Fibroblast of villous mesenchyme (primary cell): ENCODE measurements at regions not wholly inside any gene's neighbourhood (a gene's known extent, or its start where the extent isn't known, plus 50 kb on each side); places are given as distances from the start of the nearest gene placed in this dataset.

Experiments
- DNase-seq: peaks from one replicate; pipeline ENCODE4 v3.0.0-alpha.2; 2010; ENCODE audit warnings: low read depth
- H3K4me3 ChIP-seq: 2 replicates; pipeline ENCODE4 v1.5.1; 2011; ENCODE audit warnings: low read depth, mild to moderate bottlenecking, low read length
- CTCF ChIP-seq: IDR thresholded peaks from 2 replicates; pipeline ENCODE4 v1.5.1; 2012; ENCODE audit warnings: low read depth, mild to moderate bottlenecking, low read length; ENCODE audit not compliant: insufficient read depth

GRCh38 chr12:77299910-77300669, 234.7 kb upstream of the E2F7 start:
- H3K4me3 ChIP-seq: no peak overlapping the region
- TF ChIP-seq CTCF: no peak
- DNase-seq: no peak

DNA sequence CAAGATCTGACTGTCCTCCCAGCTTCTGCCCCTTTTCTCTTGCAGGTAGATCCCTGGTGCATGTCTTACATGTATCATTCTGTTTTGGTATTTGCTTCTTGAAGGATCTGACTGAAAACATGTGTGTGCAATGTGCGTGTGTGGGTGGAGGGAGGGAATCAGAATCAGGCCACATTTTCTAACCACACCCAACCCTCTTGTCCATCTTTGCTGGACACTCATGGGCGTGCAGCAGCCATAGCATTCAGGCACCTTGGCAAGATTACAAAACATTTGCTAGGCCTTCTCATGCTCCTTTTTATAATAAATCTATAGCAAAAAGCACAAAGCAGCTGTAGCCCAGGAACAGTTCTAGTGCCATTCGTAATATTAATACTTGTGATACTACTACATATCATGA, 233.6 kb upstream of the E2F7 start:
- no peak overlapping the region for H3K4me3 ChIP-seq
- DNase-seq: no peak
- no peak for TF ChIP-seq CTCF

DNA sequence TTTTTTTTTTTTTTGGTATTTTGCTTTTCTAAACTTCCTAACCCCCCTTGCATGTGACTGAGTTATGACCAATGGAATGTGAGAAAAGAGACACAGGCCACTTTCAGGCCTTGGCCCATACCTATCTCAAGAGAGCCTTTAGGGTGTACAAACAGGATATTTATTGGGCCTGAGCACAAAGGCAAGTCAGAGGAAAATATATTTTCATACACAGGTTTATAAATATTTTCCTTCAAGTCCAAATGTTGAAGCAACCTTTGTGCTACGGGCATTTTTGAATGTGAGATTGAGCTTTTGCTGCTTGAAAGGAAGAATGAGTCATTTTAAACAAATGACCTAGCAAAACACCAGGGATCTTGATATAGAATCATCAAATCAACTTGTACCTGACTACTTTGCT, 228.6 kb upstream of the E2F7 start:
- TF ChIP-seq CTCF: no peak
- DNase-seq: peak; percentile 42
- H3K4me3 ChIP-seq: no peak overlapping the region

GRCh38 chr12:77274926-77275325, 209.6 kb upstream of the E2F7 start:
- DNase-seq: no peak
- H3K4me3 ChIP-seq: no peak overlapping the region
- TF ChIP-seq CTCF: no peak

DNA sequence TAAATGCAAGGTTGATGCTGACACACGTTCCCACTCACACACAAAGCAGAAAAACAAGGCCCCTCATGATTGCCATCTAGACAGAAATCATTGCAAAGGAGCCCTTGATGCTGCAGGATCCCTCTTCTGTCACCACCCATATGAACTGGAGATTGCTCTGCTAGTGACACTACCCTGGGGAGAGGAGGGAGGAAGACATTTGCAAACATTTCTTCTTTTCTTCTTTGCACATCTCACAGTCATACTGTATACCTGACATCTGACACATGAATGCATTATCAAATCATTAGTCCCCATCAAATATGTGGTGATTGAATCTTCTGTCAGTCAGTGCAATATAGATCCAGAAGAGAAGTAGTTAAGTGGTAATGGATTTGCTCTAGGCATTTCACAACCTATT, 208.5 kb upstream of the E2F7 start:
- no peak for DNase-seq
- no peak for TF ChIP-seq CTCF

GRCh38 chr12:77256956-77257355, 191.6 kb upstream of the E2F7 start:
- no peak overlapping the region for H3K4me3 ChIP-seq
- TF ChIP-seq CTCF: no peak
- peak; percentile 15 for DNase-seq

More for the DNA sequence above, 208.5 kb upstream of the E2F7 start:
- no peak overlapping the region for H3K4me3 ChIP-seq

DNA sequence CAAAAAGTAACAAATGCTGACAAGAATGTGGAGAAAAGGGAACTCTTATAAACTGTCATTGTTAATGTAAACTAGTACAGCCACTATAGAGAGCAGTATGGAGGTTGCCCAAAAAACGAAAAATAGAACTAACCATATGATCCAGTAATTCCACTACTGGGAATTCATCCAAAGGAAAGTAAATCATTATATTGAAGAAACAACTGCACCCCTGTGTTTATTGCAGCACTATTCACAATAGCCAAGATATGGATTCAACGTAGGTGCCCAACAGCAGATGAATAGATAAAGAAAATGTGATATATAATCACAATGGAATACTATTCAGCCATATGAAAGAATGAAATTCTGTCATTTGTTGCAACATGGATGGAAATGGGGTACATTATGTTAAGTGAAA, 188.0 kb upstream of the E2F7 start:
- TF ChIP-seq CTCF: no peak
- no peak overlapping the region for H3K4me3 ChIP-seq
- DNase-seq: no peak
